Keratinocyte (primary cell): ENCODE measurements at regions not wholly inside any gene's neighbourhood (a gene's known extent, or its start where the extent isn't known, plus 50 kb on each side); places are given as distances from the start of the nearest gene placed in this dataset.

ENCODE experiments used
- DNase-seq: peaks from one replicate; pipeline ENCODE4 v3.0.0-alpha.2; 2011; ENCODE audit warnings: low read depth, missing footprints, low spot score
- FAIRE-seq: peaks from 2 replicates; lab custom pipeline; 2011; peaks lifted over from hg19 to GRCh38; lab: Jason Lieb, UNC
- H2AFZ ChIP-seq: 2 replicates; pipeline ENCODE4 v1.6.0; 2012; ENCODE audit warnings: low read length, control low read depth, inconsistent platforms; ENCODE audit not compliant: control insufficient read depth
- H3K27ac ChIP-seq: 2 replicates; pipeline ENCODE4 v1.5.1; 2011; ENCODE audit warnings: low read length; ENCODE audit not compliant: control insufficient read depth, insufficient read depth
- H3K27me3 ChIP-seq: 3 replicates; pipeline ENCODE4 v1.6.0; 2011; ENCODE audit warnings: low read length; ENCODE audit not compliant: control insufficient read depth, insufficient read depth; ENCODE audit errors: extremely low read depth
- H3K36me3 ChIP-seq, 2 experiments: 2 replicates in 1 of 2; 3 replicates in 1 of 2; pipeline ENCODE4 v1.5.1; 2011; ENCODE audit warnings: low read length in 2 of 2, mild to moderate bottlenecking in 1 of 2; ENCODE audit not compliant: control insufficient read depth in 2 of 2, insufficient read depth in 2 of 2; ENCODE audit errors: extremely low read depth in 1 of 2
- H3K4me1 ChIP-seq: 3 replicates; pipeline ENCODE4 v1.5.1; 2011; ENCODE audit warnings: low read length; ENCODE audit not compliant: control insufficient read depth, insufficient read depth; ENCODE audit errors: extremely low read depth
- H3K4me2 ChIP-seq: 3 replicates; pipeline ENCODE4 v1.6.0; 2011; ENCODE audit warnings: low read depth, low read length; ENCODE audit not compliant: control insufficient read depth, insufficient read depth; ENCODE audit errors: extremely low read depth
- H3K4me3 ChIP-seq, 3 experiments: fragments of 200-600 bp in 1 of 3; sonication (generic) in 1 of 3; 2 replicates in 2 of 3; 3 replicates in 1 of 3; pipeline ENCODE4 v1.5.1; 2011 to 2016; ENCODE audit warnings: low read length in 3 of 3, mild to moderate bottlenecking in 3 of 3, control low read depth in 2 of 3, inconsistent platforms in 1 of 3, low read depth in 1 of 3, mixed read lengths in 1 of 3, mixed run types in 1 of 3, moderate library complexity in 1 of 3; ENCODE audit not compliant: control insufficient read depth in 2 of 3, insufficient read depth in 2 of 3; ENCODE audit errors: extremely low read depth in 1 of 3
- H3K79me2 ChIP-seq: 2 replicates; pipeline ENCODE4 v1.6.0; 2012; ENCODE audit warnings: low read length; ENCODE audit not compliant: control insufficient read depth, insufficient read depth
- H3K9ac ChIP-seq: 3 replicates; pipeline ENCODE4 v1.6.0; 2011; ENCODE audit warnings: low read length; ENCODE audit not compliant: control insufficient read depth, insufficient read depth; ENCODE audit errors: extremely low read depth
- H3K9me1 ChIP-seq: 3 replicates; pipeline ENCODE4 v1.6.0; 2011; ENCODE audit warnings: low read length; ENCODE audit not compliant: control insufficient read depth, insufficient read depth; ENCODE audit errors: extremely low read depth
- H3K9me3 ChIP-seq: 2 replicates; pipeline ENCODE4 v1.5.1; 2012; ENCODE audit warnings: low read depth, low read length; ENCODE audit not compliant: control insufficient read depth
- H4K20me1 ChIP-seq: 3 replicates; pipeline ENCODE4 v1.6.0; 2011; ENCODE audit warnings: low read length; ENCODE audit not compliant: control insufficient read depth, insufficient read depth; ENCODE audit errors: extremely low read depth
- CTCF ChIP-seq, 3 experiments: IDR thresholded peaks in 1 of 3; conservative IDR thresholded peaks in 1 of 3; optimal IDR thresholded peaks in 1 of 3; 2 replicates in 2 of 3; 3 replicates in 1 of 3; pipeline versions ENCODE3 to v1.5.1; 2011; ENCODE audit warnings: low read length in 3 of 3, mild to moderate bottlenecking in 3 of 3, moderate library complexity in 2 of 3, control low read depth in 1 of 3, inconsistent platforms in 1 of 3; ENCODE audit not compliant: insufficient read depth in 2 of 3; ENCODE audit errors: extremely low read depth in 1 of 3
- EZH2 ChIP-seq: IDR thresholded peaks from one replicate; pipeline ENCODE4 v1.6.1; 2012; ENCODE audit warnings: inconsistent platforms, mild to moderate bottlenecking, low read length, moderate library complexity
- dilution Hi-C: fragments of 300-500 bp; cut with MboI; formaldehyde crosslinking; loops from one replicate; pipeline ENCODE4 v1.7.0; 2020; ENCODE audit warnings: low sequenced_read_pairs; ENCODE audit not compliant: extremely low pct_ligation_motif_present

DNA sequence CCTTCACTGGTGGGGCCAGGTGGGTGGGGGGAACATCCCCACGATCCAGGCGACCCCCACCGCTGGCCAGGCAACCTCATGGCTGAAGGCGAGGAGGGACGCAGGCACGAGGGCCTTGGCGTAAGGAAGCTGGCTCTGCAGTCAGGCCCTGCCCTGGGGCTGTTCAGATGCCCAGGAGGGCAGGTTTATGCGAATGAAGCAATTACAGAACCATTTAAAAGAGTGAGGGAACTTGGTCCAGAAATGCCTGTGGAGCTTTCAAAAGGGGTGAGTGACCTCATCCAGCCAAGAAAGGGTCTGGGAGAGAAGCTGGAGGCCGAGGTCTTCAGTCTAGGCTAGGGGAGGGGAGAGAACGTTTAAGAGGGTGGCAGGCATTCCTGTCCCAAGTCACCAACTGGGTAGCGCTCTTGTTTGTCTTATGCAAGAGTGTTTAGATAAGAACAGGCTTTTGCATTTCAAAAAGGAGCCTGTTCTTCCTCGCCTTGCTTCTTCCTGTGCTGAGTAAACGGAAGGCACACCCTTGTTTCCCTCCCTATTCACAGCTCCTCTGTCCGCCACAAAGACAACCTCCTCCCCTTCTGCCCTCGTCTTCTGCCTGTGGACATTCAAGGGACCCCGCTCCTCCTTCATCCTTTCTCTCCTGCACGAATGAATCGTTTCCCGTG, 183.5 kb upstream of the SDK2 start:
- dilution Hi-C loops, result no loop called here
- Histone ChIP-seq H3K27me3 (peaks cover 11% of the 10 kb centered on the region), H3K27ac (no peak overlapping the region)

DNA sequence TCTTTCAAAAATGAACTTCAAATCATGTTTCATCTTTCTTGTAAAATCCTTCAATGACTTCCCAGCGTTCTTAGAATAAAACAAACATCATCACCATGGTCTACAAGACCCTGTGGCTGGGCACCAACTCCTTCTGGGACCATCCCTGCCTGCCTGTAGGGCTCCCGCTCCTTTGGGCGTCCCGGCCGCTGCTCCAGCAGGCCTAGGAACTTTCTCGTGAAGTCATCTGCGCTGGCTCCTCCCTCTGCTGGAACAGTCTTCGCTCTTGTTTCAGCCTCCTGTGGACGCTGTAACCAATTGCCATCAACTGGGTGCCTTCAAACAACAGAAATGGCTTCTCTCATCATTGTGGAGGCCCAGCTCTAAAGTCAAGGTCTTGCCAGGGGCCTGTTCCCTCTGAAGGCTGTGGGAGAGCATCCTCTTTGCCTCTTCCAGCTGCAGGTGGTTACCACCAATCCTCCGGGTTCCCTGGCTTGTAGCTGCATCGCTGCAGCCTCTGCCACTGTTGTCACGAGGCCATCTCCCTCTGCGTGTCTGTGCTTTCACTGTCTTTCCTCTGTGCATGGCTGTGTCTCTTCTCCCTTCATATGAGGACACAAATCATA, 185.5 kb upstream of the SDK2 start:
- no peaks in the 10 kb centered on the region for H3K9me1 ChIP-seq
- FAIRE-seq, result no peak
- no peak for DNase-seq
- dilution Hi-C loops, result no loop called here
- TF ChIP-seq CTCF (optimal IDR thresholded peaks at IDR 0.05 in 1 of 3, IDR thresholded peaks at IDR 0.05 in 1 of 3, conservative IDR thresholded peaks at IDR 0.05 in 1 of 3; ENCODE audit: extremely low read depth in 1 of 3, insufficient read depth in 2 of 3, low read length in 3 of 3) (no peak), EZH2 (no peak)
- H4K20me1 ChIP-seq, result no peaks in the 10 kb centered on the region
- H3K79me2 ChIP-seq, result no peaks in the 10 kb centered on the region
- no peaks in the 10 kb centered on the region for H3K4me1 ChIP-seq
- H3K36me3 ChIP-seq, result no peaks in the 10 kb centered on the region
- no peak overlapping the region for H3K4me2 ChIP-seq
- no peaks in the 10 kb centered on the region for H3K9me3 ChIP-seq
- H3K4me3 ChIP-seq, result no peak overlapping the region
- H3K9ac ChIP-seq, result no peak overlapping the region
- peaks cover 19% of the 10 kb centered on the region for H3K27me3 ChIP-seq
- H3K27ac ChIP-seq, result no peak overlapping the region
- H2AFZ ChIP-seq, result no peak overlapping the region

More for the DNA sequence above, 183.5 kb upstream of the SDK2 start:
- Histone ChIP-seq H4K20me1 (no peaks in the 10 kb centered on the region), H3K4me2 (no peak overlapping the region), H3K79me2 (no peaks in the 10 kb centered on the region), H3K9me3 (no peaks in the 10 kb centered on the region), H3K4me1 (no peaks in the 10 kb centered on the region), H2AFZ (no peak overlapping the region), H3K4me3 (no peak overlapping the region), H3K36me3 (no peaks in the 10 kb centered on the region), H3K9ac (no peak overlapping the region), H3K9me1 (no peaks in the 10 kb centered on the region)
- no peak for DNase-seq
- FAIRE-seq, result no peak
- TF ChIP-seq CTCF (optimal IDR thresholded peaks at IDR 0.05 in 1 of 3, IDR thresholded peaks at IDR 0.05 in 1 of 3, conservative IDR thresholded peaks at IDR 0.05 in 1 of 3; ENCODE audit: extremely low read depth in 1 of 3, insufficient read depth in 2 of 3, low read length in 3 of 3) (no peak), EZH2 (no peak)
